Osteocyte (in vitro differentiated cells): ENCODE measurements at regions not wholly inside any gene's neighbourhood (a gene's known extent, or its start where the extent isn't known, plus 50 kb on each side); places are given as distances from the start of the nearest gene placed in this dataset.

ENCODE experiments used
- DNase-seq: peaks from one replicate; pipeline ENCODE4 v3.0.0; 2021; ENCODE audit warnings: mixed read lengths; ENCODE audit not compliant: unreplicated experiment; ENCODE audit errors: extremely low spot score
- H3K27ac Mint-ChIP-seq: one replicate; pipeline ENCODE4 v1.8.0; 2021; ENCODE audit warnings: mild to moderate bottlenecking, mixed read lengths; ENCODE audit not compliant: unreplicated experiment
- H3K27me3 Mint-ChIP-seq: one replicate; pipeline ENCODE4 v1.8.0; 2021; ENCODE audit warnings: mixed read lengths; ENCODE audit not compliant: unreplicated experiment
- H3K36me3 Mint-ChIP-seq: one replicate; pipeline ENCODE4 v1.8.0; 2021; ENCODE audit warnings: mixed read lengths; ENCODE audit not compliant: unreplicated experiment
- H3K4me1 Mint-ChIP-seq: one replicate; pipeline ENCODE4 v1.8.0; 2021; ENCODE audit warnings: mixed read lengths; ENCODE audit not compliant: unreplicated experiment
- H3K4me3 Mint-ChIP-seq: one replicate; pipeline ENCODE4 v1.8.0; 2021; ENCODE audit warnings: mild to moderate bottlenecking, moderate library complexity, mixed read lengths; ENCODE audit not compliant: unreplicated experiment
- H3K9me3 Mint-ChIP-seq: one replicate; pipeline ENCODE4 v1.8.0; 2021; ENCODE audit warnings: mixed read lengths; ENCODE audit not compliant: unreplicated experiment
- CTCF ChIP-seq: fragments of 200-600 bp; sonication (generic); IDR thresholded peaks from 2 replicates; pipeline ENCODE4 v1.5.0; 2021; ENCODE audit warnings: antibody characterized with exemption, mild to moderate bottlenecking, moderate library complexity

GRCh38 chr15:53218666-53219580 is 428.8 kb upstream of the ONECUT1 start:
- H3K27ac Mint-ChIP-seq: no peak overlapping the region
- no peaks in the 10 kb centered on the region for H3K27me3 Mint-ChIP-seq
- no peaks in the 10 kb centered on the region for H3K4me1 Mint-ChIP-seq
- H3K4me3 Mint-ChIP-seq: no peak overlapping the region
- no peaks in the 10 kb centered on the region for H3K9me3 Mint-ChIP-seq
- DNase-seq: no peak
- TF ChIP-seq CTCF: no peak
- H3K36me3 Mint-ChIP-seq: no peaks in the 10 kb centered on the region

- Mint-ChIP-seq H3K36me3 (no peaks in the 10 kb centered on the region), H3K27ac (no peak overlapping the region), H3K4me1 (no peaks in the 10 kb centered on the region), H3K4me3 (no peak overlapping the region), H3K27me3 (no peaks in the 10 kb centered on the region), H3K9me3 (no peaks in the 10 kb centered on the region)
- TF ChIP-seq CTCF: no peak
- DNase-seq: no peak
Observed at GRCh38 chr15:53216036-53216435, 425.9 kb upstream of the ONECUT1 start.

GRCh38 chr15:53213336-53213735 is 423.2 kb upstream of the ONECUT1 start:
- no peak overlapping the region for H3K4me3 Mint-ChIP-seq
- H3K4me1 Mint-ChIP-seq: no peaks in the 10 kb centered on the region
- H3K27me3 Mint-ChIP-seq: peaks cover 2% of the 10 kb centered on the region
- no peak for TF ChIP-seq CTCF
- no peaks in the 10 kb centered on the region for H3K36me3 Mint-ChIP-seq
- H3K9me3 Mint-ChIP-seq: no peaks in the 10 kb centered on the region
- no peak for DNase-seq
- no peak overlapping the region for H3K27ac Mint-ChIP-seq

GRCh38 chr15:53212785-53213184 is 422.6 kb upstream of the ONECUT1 start:
- Mint-ChIP-seq H3K4me1 (no peaks in the 10 kb centered on the region), H3K9me3 (no peaks in the 10 kb centered on the region), H3K27ac (no peak overlapping the region)

More at GRCh38 chr15:53212785-53213184, 422.6 kb upstream of the ONECUT1 start:
- no peak for TF ChIP-seq CTCF
- Mint-ChIP-seq H3K36me3 (no peaks in the 10 kb centered on the region), H3K27me3 (peaks cover 2% of the 10 kb centered on the region), H3K4me3 (no peak overlapping the region)
- no peak for DNase-seq
